K562 (cell line): ENCODE measurements at regions not wholly inside any gene's neighbourhood (a gene's known extent, or its start where the extent isn't known, plus 50 kb on each side); places are given as distances from the start of the nearest gene placed in this dataset.

Source experiments
- ATAC-seq: fragments of 200-7000 bp; cut with Tn5 transposase; 3 replicates; pipeline ENCODE4 v1.9.1; 2020; ENCODE audit warnings: moderate library complexity
- BruUV-seq: library from RNA; stranded (reverse); fragments of 400-500 nt; replicated peaks from 2 replicates; lab custom pipeline; 2021; lab: Mats Ljungman, UMichigan
- CTCF ChIA-PET: fragments of 300-600 bp; formaldehyde crosslinking; extraction: SDS; loops from one replicate; lab custom pipeline; 2021; ENCODE audit warnings: low intra/inter-chr PET ratio; lab: Yijun Ruan, JAX
- POLR2A ChIA-PET: fragments of 300-600, 350-650 bp; sonication (Branson Sonifier 250); formaldehyde crosslinking; extraction: SDS; loops from one replicate; lab custom pipeline; 2021; ENCODE audit warnings: antibody characterized with exemption, inconsistent platforms; lab: Yijun Ruan, JAX
- DNase-seq, 4 experiments: peaks; one replicate each; pipeline versions ENCODE4 v3.0.0 to v3.0.0-alpha.2; 2011 to 2018; ENCODE audit warnings: low spot score in 3 of 4, mixed read lengths in 3 of 4; ENCODE audit errors: extremely low read depth in 1 of 4
- FAIRE-seq: peaks from 2 replicates; lab custom pipeline; 2011; peaks lifted over from hg19 to GRCh38; lab: Jason Lieb, UNC
- H2AFZ ChIP-seq: 2 replicates; pipeline ENCODE4 v1.6.0; 2011; ENCODE audit warnings: low read depth, low read length, control low read depth, inconsistent platforms
- H3K27ac ChIP-seq: fragments of 200-600 bp; 3 replicates; pipeline ENCODE4 v1.8.0; 2011; ENCODE audit warnings: low read depth, mild to moderate bottlenecking, control low read depth, inconsistent platforms, low read length, moderate library complexity, mixed read lengths; ENCODE audit errors: extremely low read depth
- H3K27me3 ChIP-seq, 2 experiments: fragments of 300-600 bp in 1 of 2; 2 replicates in 1 of 2; 3 replicates in 1 of 2; pipeline versions ENCODE4 v1.6.0 to v1.8.0; 2011; ENCODE audit warnings: inconsistent platforms in 2 of 2, low read length in 2 of 2, mild to moderate bottlenecking in 1 of 2, mixed read lengths in 1 of 2, moderate library complexity in 1 of 2; ENCODE audit not compliant: control insufficient read depth in 2 of 2, insufficient read depth in 2 of 2
- H3K36me3 ChIP-seq: fragments of 300-600 bp; 3 replicates; pipeline ENCODE4 v1.8.0; 2011; ENCODE audit warnings: mild to moderate bottlenecking, low read length, inconsistent platforms; ENCODE audit not compliant: control insufficient read depth, insufficient read depth
- H3K4me1 ChIP-seq, 2 experiments: fragments of 200-600 bp in 1 of 2; replicated peaks in 1 of 2; 2 replicates in 1 of 2; 3 replicates in 1 of 2; pipeline versions ENCODE4 v1.5.1 to v1.8.0; 2011; ENCODE audit warnings: inconsistent platforms in 2 of 2, low read length in 2 of 2, mild to moderate bottlenecking in 1 of 2, mixed read lengths in 1 of 2, moderate library complexity in 1 of 2; ENCODE audit not compliant: control insufficient read depth in 2 of 2, insufficient read depth in 2 of 2
- H3K4me2 ChIP-seq: 2 replicates; pipeline ENCODE4 v1.6.1; 2011; ENCODE audit warnings: low read length, control low read depth, inconsistent platforms, mixed read lengths; ENCODE audit not compliant: insufficient read depth
- H3K4me3 ChIP-seq: fragments of 200-600 bp; sonication (generic), shearing (Covaris generic); 2 replicates; pipeline ENCODE4 v1.5.1; 2016; ENCODE audit warnings: control low read depth, inconsistent platforms
- H3K79me2 ChIP-seq: fragments of 200-600 bp; 3 replicates; pipeline ENCODE4 v1.8.0; 2011; ENCODE audit warnings: low read length, inconsistent platforms; ENCODE audit not compliant: control insufficient read depth, insufficient read depth
- H3K9ac ChIP-seq, 2 experiments: 2 replicates each; pipeline versions ENCODE4 v1.6.0 to v1.6.1; 2011; ENCODE audit warnings: low read depth in 2 of 2, low read length in 2 of 2, control low read depth in 1 of 2, inconsistent platforms in 1 of 2, mild to moderate bottlenecking in 1 of 2, mixed read lengths in 1 of 2; ENCODE audit not compliant: insufficient read depth in 1 of 2
- H3K9me1 ChIP-seq: one replicate; pipeline ENCODE4 v1.6.0; 2011; ENCODE audit warnings: inconsistent platforms, mild to moderate bottlenecking, low read length, moderate library complexity; ENCODE audit not compliant: control insufficient read depth, insufficient read depth
- H3K9me3 ChIP-seq: replicated peaks from 2 replicates; pipeline ENCODE4 v1.5.1; 2011; ENCODE audit warnings: low read depth, low read length, inconsistent platforms; ENCODE audit not compliant: control insufficient read depth, insufficient read depth
- H4K20me1 ChIP-seq: replicated peaks from 2 replicates; pipeline ENCODE4 v1.6.1; 2011; ENCODE audit warnings: low read length, inconsistent platforms, mixed read lengths; ENCODE audit not compliant: control insufficient read depth, insufficient read depth
- CHCHD3 ChIP-seq: fragments of 250-450 bp; sonication (Bioruptor Pico); IDR thresholded peaks from 2 replicates; pipeline ENCODE4 v2.1.2; 2022; ENCODE audit warnings: mild to moderate bottlenecking
- GTF2B ChIP-seq: IDR thresholded peaks from 2 replicates; pipeline ENCODE4 v1.6.1; 2011; ENCODE audit not compliant: insufficient read length; ENCODE audit errors: extremely low read depth
- KAT8 ChIP-seq: fragments of 450-650 bp; IDR thresholded peaks from 2 replicates; pipeline ENCODE4 v1.6.1; 2016; ENCODE audit warnings: low read depth, mild to moderate bottlenecking
- SAP30 ChIP-seq: fragments of 200-600 bp; sonication (generic); IDR thresholded peaks from 2 replicates; pipeline ENCODE4 v1.6.1; 2012; ENCODE audit warnings: borderline replicate concordance, low read depth, mild to moderate bottlenecking, moderate library complexity, low read length, control low read depth, inconsistent platforms; ENCODE audit not compliant: insufficient read depth, poor library complexity, severe bottlenecking
- SIRT6 ChIP-seq: IDR thresholded peaks from one replicate; pipeline ENCODE4 v1.6.1; 2012; ENCODE audit warnings: low read depth, mild to moderate bottlenecking, control low read depth, inconsistent platforms, low read length, moderate library complexity
- SPI1 ChIP-seq: IDR thresholded peaks from 2 replicates; pipeline ENCODE4 v1.6.1; 2011; ENCODE audit warnings: low read depth, low read length, control low read depth, borderline replicate concordance
- ZNF398 ChIP-seq: fragments of 250-450 bp; sonication (Bioruptor Pico); IDR thresholded peaks from 2 replicates; pipeline ENCODE4 v1.8.0; 2021; ENCODE audit warnings: moderate library complexity, mild to moderate bottlenecking, inconsistent platforms
- ZNF75A ChIP-seq: fragments of 450-650 bp; formaldehyde crosslinking; IDR thresholded peaks from 2 replicates; pipeline ENCODE4 v1.4.0; 2020; ENCODE audit warnings: mild to moderate bottlenecking
- WGBS: fragments of 100-300 bp; shearing (Covaris generic); methylation state at CpG from one replicate; pipeline ENCODE4 v1.1.6; 2016; ENCODE audit warnings: low coverage, mixed read lengths; ENCODE audit not compliant: insufficient coverage; ENCODE audit errors: missing lambda C conversion rate; 5-methylcytosine and 5-hydroxymethylcytosine counted together
- in situ Hi-C: fragments of 300-500 bp; cut with MboI; formaldehyde crosslinking; loops from 4 replicates; pipeline ENCODE4 v1.15.0; 2018; ENCODE audit warnings: inconsistent platforms, mixed read lengths
- intact Hi-C: fragments of 100-400 bp; cut with micrococcal nuclease; formaldehyde crosslinking; loops from 2 replicates; pipeline ENCODE4 v1.14.2; 2022
- TF ChIP-seq, protein P1 (sequence below): sonication (generic); formaldehyde crosslinking; IDR thresholded peaks from 2 replicates; pipeline ENCODE4 v1.8.1; 2023; ENCODE audit warnings: missing genetic modification reagents, mild to moderate bottlenecking, borderline replicate concordance
- TF ChIP-seq, protein P2 (sequence below): fragments of 250-450 bp; sonication (Bioruptor Pico); IDR thresholded peaks from 2 replicates; pipeline ENCODE4 v1.4.0; 2020; ENCODE audit warnings: borderline replicate concordance

DNA sequence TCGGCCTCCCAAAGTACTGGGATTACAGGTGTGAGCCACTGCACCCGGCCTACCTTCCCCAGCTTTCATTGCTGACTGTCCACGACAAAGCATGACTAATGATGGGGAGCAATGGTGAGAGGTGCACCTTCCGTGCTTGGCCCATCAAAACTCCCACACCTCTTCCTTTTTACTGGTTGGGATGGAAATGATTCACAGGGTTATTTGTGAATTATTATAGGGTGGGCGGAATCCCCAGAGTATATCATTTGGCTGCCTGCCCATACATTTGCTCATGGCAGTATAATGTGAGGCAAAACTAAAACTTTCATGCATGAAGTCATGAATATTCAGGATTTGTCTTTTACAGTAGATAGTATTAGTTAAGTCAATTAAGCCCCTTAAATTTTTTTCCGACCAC lies 334.2 kb upstream of the NETO1 start:
- in situ Hi-C loops (no loop called here), intact Hi-C loops (no loop called here)
- H3K4me1 ChIP-seq = no peaks in the 10 kb centered on the region
- no peak overlapping the region for H3K4me2 ChIP-seq
- H3K9me1 ChIP-seq = no peaks in the 10 kb centered on the region
- ATAC-seq (no peak), FAIRE-seq (no peak), DNase-seq (no peak)
- H2AFZ ChIP-seq = no peak overlapping the region
- H3K27me3 ChIP-seq = no peaks in the 10 kb centered on the region
- H3K79me2 ChIP-seq = peaks cover 2% of the 10 kb centered on the region; the same call in 1 of the 3 replicates
- WGBS = 100% methylated on average over 5 of the region's 6 CpGs
- no peak overlapping the region for H3K4me3 ChIP-seq
- BruUV-seq = no TSS peak
- no peaks in the 10 kb centered on the region; the same call in 1 of the 2 replicates for H3K9me3 ChIP-seq
- H3K9ac ChIP-seq = no peak overlapping the region
- ChIA-PET POLR2A (no interaction called here), CTCF (no interaction called here)
- H3K36me3 ChIP-seq = peaks cover 19% of the 10 kb centered on the region; the same call in 2 of the 3 replicates
- TF ChIP-seq, protein P1, sequence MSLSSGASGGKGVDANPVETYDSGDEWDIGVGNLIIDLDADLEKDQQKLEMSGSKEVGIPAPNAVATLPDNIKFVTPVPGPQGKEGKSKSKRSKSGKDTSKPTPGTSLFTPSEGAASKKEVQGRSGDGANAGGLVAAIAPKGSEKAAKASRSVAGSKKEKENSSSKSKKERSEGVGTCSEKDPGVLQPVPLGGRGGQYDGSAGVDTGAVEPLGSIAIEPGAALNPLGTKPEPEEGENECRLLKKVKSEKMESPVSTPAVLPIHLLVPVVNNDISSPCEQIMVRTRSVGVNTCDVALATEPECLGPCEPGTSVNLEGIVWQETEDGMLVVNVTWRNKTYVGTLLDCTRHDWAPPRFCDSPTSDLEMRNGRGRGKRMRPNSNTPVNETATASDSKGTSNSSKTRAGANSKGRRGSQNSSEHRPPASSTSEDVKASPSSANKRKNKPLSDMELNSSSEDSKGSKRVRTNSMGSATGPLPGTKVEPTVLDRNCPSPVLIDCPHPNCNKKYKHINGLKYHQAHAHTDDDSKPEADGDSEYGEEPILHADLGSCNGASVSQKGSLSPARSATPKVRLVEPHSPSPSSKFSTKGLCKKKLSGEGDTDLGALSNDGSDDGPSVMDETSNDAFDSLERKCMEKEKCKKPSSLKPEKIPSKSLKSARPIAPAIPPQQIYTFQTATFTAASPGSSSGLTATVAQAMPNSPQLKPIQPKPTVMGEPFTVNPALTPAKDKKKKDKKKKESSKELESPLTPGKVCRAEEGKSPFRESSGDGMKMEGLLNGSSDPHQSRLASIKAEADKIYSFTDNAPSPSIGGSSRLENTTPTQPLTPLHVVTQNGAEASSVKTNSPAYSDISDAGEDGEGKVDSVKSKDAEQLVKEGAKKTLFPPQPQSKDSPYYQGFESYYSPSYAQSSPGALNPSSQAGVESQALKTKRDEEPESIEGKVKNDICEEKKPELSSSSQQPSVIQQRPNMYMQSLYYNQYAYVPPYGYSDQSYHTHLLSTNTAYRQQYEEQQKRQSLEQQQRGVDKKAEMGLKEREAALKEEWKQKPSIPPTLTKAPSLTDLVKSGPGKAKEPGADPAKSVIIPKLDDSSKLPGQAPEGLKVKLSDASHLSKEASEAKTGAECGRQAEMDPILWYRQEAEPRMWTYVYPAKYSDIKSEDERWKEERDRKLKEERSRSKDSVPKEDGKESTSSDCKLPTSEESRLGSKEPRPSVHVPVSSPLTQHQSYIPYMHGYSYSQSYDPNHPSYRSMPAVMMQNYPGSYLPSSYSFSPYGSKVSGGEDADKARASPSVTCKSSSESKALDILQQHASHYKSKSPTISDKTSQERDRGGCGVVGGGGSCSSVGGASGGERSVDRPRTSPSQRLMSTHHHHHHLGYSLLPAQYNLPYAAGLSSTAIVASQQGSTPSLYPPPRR = no peak
- TF ChIP-seq ZNF398 (CRISPR knock-in tag) = no peak
- TF ChIP-seq, protein P2, sequence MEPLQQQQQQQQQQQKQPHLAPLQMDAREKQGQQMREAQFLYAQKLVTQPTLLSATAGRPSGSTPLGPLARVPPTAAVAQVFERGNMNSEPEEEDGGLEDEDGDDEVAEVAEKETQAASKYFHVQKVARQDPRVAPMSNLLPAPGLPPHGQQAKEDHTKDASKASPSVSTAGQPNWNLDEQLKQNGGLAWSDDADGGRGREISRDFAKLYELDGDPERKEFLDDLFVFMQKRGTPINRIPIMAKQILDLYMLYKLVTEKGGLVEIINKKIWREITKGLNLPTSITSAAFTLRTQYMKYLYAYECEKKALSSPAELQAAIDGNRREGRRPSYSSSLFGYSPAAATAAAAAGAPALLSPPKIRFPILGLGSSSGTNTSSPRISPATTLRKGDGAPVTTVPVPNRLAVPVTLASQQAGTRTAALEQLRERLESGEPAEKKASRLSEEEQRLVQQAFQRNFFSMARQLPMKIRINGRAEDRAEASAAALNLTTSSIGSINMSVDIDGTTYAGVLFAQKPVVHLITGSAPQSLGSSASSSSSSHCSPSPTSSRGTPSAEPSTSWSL = no peak
- no peak for TF ChIP-seq KAT8
- no peak for TF ChIP-seq CHCHD3 (CRISPR knock-in tag)
- no peak for TF ChIP-seq GTF2B
- no peak for TF ChIP-seq ZNF75A (CRISPR knock-in tag)
- TF ChIP-seq SPI1 = no peak
- no peak for TF ChIP-seq SAP30
- no peak for TF ChIP-seq SIRT6
- H3K27ac ChIP-seq = no peak overlapping the region
- H4K20me1 ChIP-seq = no peaks in the 10 kb centered on the region
